MM.1S (cell line): ENCODE measurements at regions not wholly inside any gene's neighbourhood (a gene's known extent, or its start where the extent isn't known, plus 50 kb on each side); places are given as distances from the start of the nearest gene placed in this dataset.

Experiments used
- DNase-seq: peaks from one replicate; pipeline ENCODE4 v3.0.0-alpha.2; 2015
- H2AFZ ChIP-seq: fragments of 300-600 bp; sonication (generic); 2 replicates; pipeline ENCODE4 v1.6.0; 2016; ENCODE audit warnings: antibody characterized with exemption, low read length
- H3F3A ChIP-seq: fragments of 300-600 bp; sonication (generic); 2 replicates; pipeline ENCODE4 v1.6.1; 2016; ENCODE audit warnings: mild to moderate bottlenecking, antibody characterized with exemption, low read length, moderate library complexity, mixed read lengths; ENCODE audit not compliant: insufficient read depth
- H3K27ac ChIP-seq: fragments of 300-600 bp; sonication (generic); 2 replicates; pipeline ENCODE4 v1.5.1; 2016; ENCODE audit warnings: mild to moderate bottlenecking, low read length
- H3K27me3 ChIP-seq: fragments of 300-600 bp; sonication (generic); replicated peaks from 2 replicates; pipeline ENCODE4 v1.6.0; 2016; ENCODE audit warnings: low read length; ENCODE audit not compliant: insufficient read depth
- H3K36me3 ChIP-seq: fragments of 300-600 bp; sonication (generic); replicated peaks from 2 replicates; pipeline ENCODE4 v1.6.1; 2016; ENCODE audit warnings: mild to moderate bottlenecking, low read length, mixed read lengths; ENCODE audit not compliant: insufficient read depth
- H3K4me1 ChIP-seq: fragments of 300-600 bp; sonication (generic); 2 replicates; pipeline ENCODE4 v1.6.1; 2016; ENCODE audit warnings: low read length, mixed read lengths
- H3K4me2 ChIP-seq: fragments of 300-600 bp; sonication (generic); 2 replicates; pipeline ENCODE4 v1.6.0; 2016; ENCODE audit warnings: low read depth, low read length
- H3K4me3 ChIP-seq: fragments of 300-600 bp; sonication (generic); 2 replicates; pipeline ENCODE4 v1.5.1; 2016; ENCODE audit warnings: low read length, mixed read lengths
- H3K79me2 ChIP-seq: fragments of 300-600 bp; sonication (generic); 2 replicates; pipeline ENCODE4 v1.6.1; 2016; ENCODE audit warnings: mixed run types, low read length, mixed read lengths
- H3K9ac ChIP-seq: fragments of 300-600 bp; sonication (generic); 2 replicates; pipeline ENCODE4 v1.6.1; 2016; ENCODE audit warnings: low read length, mixed read lengths
- H3K9me2 ChIP-seq: fragments of 300-600 bp; sonication (generic); replicated peaks from 2 replicates; pipeline ENCODE4 v1.6.1; 2016; ENCODE audit warnings: mild to moderate bottlenecking, low read length, mixed read lengths; ENCODE audit not compliant: insufficient read depth
- H3K9me3 ChIP-seq: fragments of 300-600 bp; sonication (generic); replicated peaks from 2 replicates; pipeline ENCODE4 v1.6.1; 2016; ENCODE audit warnings: mild to moderate bottlenecking, low read length, mixed read lengths; ENCODE audit not compliant: insufficient read depth
- H4K20me1 ChIP-seq: fragments of 300-600 bp; sonication (generic); 2 replicates; pipeline ENCODE4 v1.6.1; 2016; ENCODE audit warnings: mild to moderate bottlenecking, low read length, moderate library complexity, mixed read lengths; ENCODE audit not compliant: insufficient read depth
- CTCF ChIP-seq: fragments of 300-600 bp; sonication (generic); IDR thresholded peaks from 2 replicates; pipeline ENCODE4 v1.5.1; 2016; ENCODE audit warnings: antibody characterized with exemption, low read length, mixed read lengths
- EZH2 ChIP-seq: fragments of 300-600 bp; sonication (generic); optimal IDR thresholded peaks from 2 replicates; pipeline ENCODE3; 2017; ENCODE audit warnings: low read depth, mild to moderate bottlenecking, antibody characterized with exemption, low read length, mixed read lengths
- EZH2phosphoT487 ChIP-seq: fragments of 300-600 bp; sonication (generic); IDR thresholded peaks from 2 replicates; pipeline ENCODE4 v1.6.1; 2018; ENCODE audit warnings: antibody characterized with exemption, low read length

GRCh38 chr14:83594874-83595273 is 1935.1 kb upstream of the FLRT2 start:
- H3K9me2 ChIP-seq, result no peaks in the 10 kb centered on the region
- no peak for DNase-seq
- no peak overlapping the region for H3K4me2 ChIP-seq
- no peak overlapping the region for H2AFZ ChIP-seq
- no peak overlapping the region for H3K27ac ChIP-seq
- H4K20me1 ChIP-seq, result no peaks in the 10 kb centered on the region
- no peaks in the 10 kb centered on the region for H3K27me3 ChIP-seq
- H3K4me1 ChIP-seq, result no peaks in the 10 kb centered on the region
- no peak overlapping the region for H3K9ac ChIP-seq
- no peaks in the 10 kb centered on the region for H3K36me3 ChIP-seq
- H3K4me3 ChIP-seq, result no peak overlapping the region
- H3K9me3 ChIP-seq, result no peaks in the 10 kb centered on the region
- H3K79me2 ChIP-seq, result no peaks in the 10 kb centered on the region
- TF ChIP-seq CTCF (no peak), EZH2 (no peak), EZH2phosphoT487 (no peak)
- no peaks in the 10 kb centered on the region for H3F3A ChIP-seq

DNA sequence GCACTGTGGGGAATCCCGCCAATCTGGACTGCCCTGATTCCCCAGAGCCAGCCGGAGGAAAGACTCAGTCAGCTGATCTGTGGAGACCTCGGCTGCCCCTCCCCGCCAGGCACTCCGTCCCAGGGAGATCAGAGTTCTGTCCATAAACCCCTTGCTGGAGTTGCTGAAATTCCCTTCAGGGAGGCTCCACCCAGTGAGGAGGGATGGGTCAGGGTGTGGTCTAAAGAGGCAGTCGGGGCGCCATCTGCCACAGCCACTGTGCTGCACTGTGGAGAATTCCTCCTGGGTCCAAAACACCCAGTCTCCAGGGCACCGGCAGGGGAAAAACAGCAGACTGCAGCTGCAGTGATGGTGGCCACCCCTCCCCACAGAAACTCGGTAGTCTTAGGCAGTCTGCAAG is 1922.3 kb upstream of the FLRT2 start:
- Histone ChIP-seq H4K20me1 (no peaks in the 10 kb centered on the region), H3F3A (no peaks in the 10 kb centered on the region), H3K36me3 (no peaks in the 10 kb centered on the region), H3K9ac (no peak overlapping the region), H3K79me2 (no peaks in the 10 kb centered on the region), H3K27me3 (no peaks in the 10 kb centered on the region), H3K4me1 (no peaks in the 10 kb centered on the region), H3K9me2 (no peaks in the 10 kb centered on the region), H3K9me3 (no peaks in the 10 kb centered on the region), H3K27ac (no peak overlapping the region), H3K4me3 (no peak overlapping the region), H2AFZ (no peak overlapping the region), H3K4me2 (no peak overlapping the region)
- no peak for TF ChIP-seq EZH2phosphoT487
- DNase-seq, result no peak

GRCh38 chr14:83611491-83611890 is 1918.5 kb upstream of the FLRT2 start:
- TF ChIP-seq CTCF (no peak), EZH2 (no peak), EZH2phosphoT487 (no peak)
- Histone ChIP-seq H3F3A (no peaks in the 10 kb centered on the region), H3K4me3 (no peak overlapping the region), H3K27me3 (no peaks in the 10 kb centered on the region), H4K20me1 (no peaks in the 10 kb centered on the region), H2AFZ (no peak overlapping the region), H3K9ac (no peak overlapping the region), H3K79me2 (no peaks in the 10 kb centered on the region), H3K4me2 (no peak overlapping the region), H3K36me3 (no peaks in the 10 kb centered on the region), H3K4me1 (no peaks in the 10 kb centered on the region), H3K9me3 (no peaks in the 10 kb centered on the region), H3K9me2 (no peaks in the 10 kb centered on the region), H3K27ac (no peak overlapping the region)
- DNase-seq, result no peak

DNA sequence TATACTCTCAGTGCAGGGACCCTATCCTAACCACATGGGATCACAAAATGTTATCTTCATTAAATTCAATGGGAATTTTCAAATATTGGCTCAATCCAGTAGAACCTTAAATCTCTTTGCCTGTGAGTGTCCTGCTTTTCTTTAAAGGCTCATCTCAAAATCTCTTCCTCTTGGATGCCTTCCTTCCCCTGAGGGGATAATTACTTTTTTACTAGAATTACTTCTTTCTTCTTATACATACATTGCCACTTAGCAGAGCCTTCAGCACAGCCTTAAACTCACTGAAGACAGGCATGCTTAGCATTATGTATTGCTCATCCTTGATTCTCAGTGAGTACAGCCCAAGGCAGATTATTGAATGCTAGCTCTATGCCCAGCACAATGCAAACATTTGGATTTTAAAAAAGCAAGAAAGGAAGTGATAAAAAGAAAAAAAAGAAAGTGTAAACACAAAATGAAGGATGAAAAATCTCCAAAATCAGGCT is 1918.0 kb upstream of the FLRT2 start:
- H3F3A ChIP-seq, result no peaks in the 10 kb centered on the region

More for the DNA sequence above, 1918.0 kb upstream of the FLRT2 start:
- Histone ChIP-seq H4K20me1 (no peaks in the 10 kb centered on the region), H3K4me1 (no peaks in the 10 kb centered on the region), H3K27me3 (no peaks in the 10 kb centered on the region), H3K9me3 (no peaks in the 10 kb centered on the region), H3K9ac (no peak overlapping the region), H3K79me2 (no peaks in the 10 kb centered on the region), H3K36me3 (no peaks in the 10 kb centered on the region), H2AFZ (no peak overlapping the region), H3K4me3 (no peak overlapping the region), H3K4me2 (no peak overlapping the region), H3K9me2 (no peaks in the 10 kb centered on the region), H3K27ac (no peak overlapping the region)
- no peak for DNase-seq
- TF ChIP-seq EZH2phosphoT487 (no peak), EZH2 (no peak), CTCF (no peak)
